Osteoblast (primary cell): ENCODE measurements at regions not wholly inside any gene's neighbourhood (a gene's known extent, or its start where the extent isn't known, plus 50 kb on each side); places are given as distances from the start of the nearest gene placed in this dataset.

Source experiments
- DNase-seq: peaks from one replicate; pipeline ENCODE4 v3.0.0; 2011; ENCODE audit warnings: low spot score, mixed read lengths; ENCODE audit not compliant: insufficient read length; ENCODE audit errors: missing footprints
- H2AFZ ChIP-seq: 2 replicates; pipeline ENCODE4 v1.6.0; 2011; ENCODE audit warnings: mild to moderate bottlenecking, low read length
- H3K27ac ChIP-seq: 2 replicates; pipeline ENCODE4 v1.5.1; 2011; ENCODE audit warnings: mild to moderate bottlenecking, low read depth, low read length, moderate library complexity
- H3K27me3 ChIP-seq: 2 replicates; pipeline ENCODE4 v1.6.0; 2012; ENCODE audit warnings: mild to moderate bottlenecking, control low read depth, inconsistent platforms, low read length, moderate library complexity; ENCODE audit not compliant: insufficient read depth
- H3K36me3 ChIP-seq: 2 replicates; pipeline ENCODE4 v1.5.1; 2011; ENCODE audit warnings: mild to moderate bottlenecking, low read length, control low read depth, moderate library complexity; ENCODE audit not compliant: insufficient read depth
- H3K4me1 ChIP-seq: 2 replicates; pipeline ENCODE4 v1.5.1; 2011; ENCODE audit warnings: mild to moderate bottlenecking, low read length, control low read depth, moderate library complexity; ENCODE audit not compliant: insufficient read depth
- H3K4me2 ChIP-seq: 2 replicates; pipeline ENCODE4 v1.6.0; 2011; ENCODE audit warnings: mild to moderate bottlenecking, low read length; ENCODE audit not compliant: insufficient read depth
- H3K4me3 ChIP-seq: fragments of 200-600 bp; sonication (generic); 3 replicates; pipeline ENCODE4 v1.5.1; 2012; ENCODE audit warnings: mild to moderate bottlenecking, low read length, inconsistent platforms; ENCODE audit not compliant: insufficient read depth
- H3K79me2 ChIP-seq: 2 replicates; pipeline ENCODE4 v1.6.0; 2012; ENCODE audit warnings: mild to moderate bottlenecking, low read length, control low read depth, inconsistent platforms; ENCODE audit not compliant: insufficient read depth
- H3K9me3 ChIP-seq: 2 replicates; pipeline ENCODE4 v1.5.1; 2011; ENCODE audit warnings: low read depth, low read length, control low read depth
- H4K20me1 ChIP-seq: 2 replicates; pipeline ENCODE4 v1.6.0; 2012; ENCODE audit warnings: mild to moderate bottlenecking, low read length, control low read depth; ENCODE audit not compliant: insufficient read depth
- CTCF ChIP-seq: IDR thresholded peaks from 2 replicates; pipeline ENCODE4 v1.5.1; 2011; ENCODE audit warnings: mild to moderate bottlenecking, low read depth, low read length, moderate library complexity; ENCODE audit errors: extremely low read depth

GRCh38 chr12:87469295-87469694 lies 559.9 kb downstream of the C12orf50 start:
- Histone ChIP-seq H3K4me3 (no peak overlapping the region), H3K27ac (no peak overlapping the region), H3K4me2 (no peak overlapping the region), H3K79me2 (no peaks in the 10 kb centered on the region), H3K4me1 (no peaks in the 10 kb centered on the region), H3K36me3 (no peaks in the 10 kb centered on the region), H2AFZ (no peak overlapping the region), H3K9me3 (no peaks in the 10 kb centered on the region), H3K27me3 (no peaks in the 10 kb centered on the region), H4K20me1 (no peaks in the 10 kb centered on the region)
- TF ChIP-seq CTCF = no peak
- DNase-seq = no peak

- Histone ChIP-seq H3K36me3 (no peaks in the 10 kb centered on the region), H4K20me1 (no peaks in the 10 kb centered on the region), H2AFZ (no peak overlapping the region), H3K27me3 (no peaks in the 10 kb centered on the region), H3K4me2 (no peak overlapping the region), H3K79me2 (no peaks in the 10 kb centered on the region), H3K9me3 (no peaks in the 10 kb centered on the region), H3K4me3 (no peak overlapping the region), H3K4me1 (no peaks in the 10 kb centered on the region), H3K27ac (no peak overlapping the region)
- no peak for TF ChIP-seq CTCF
- DNase-seq = no peak
These were observed 561.3 kb downstream of the C12orf50 start for GRCh38 chr12:87467936-87468335.

- H3K27ac ChIP-seq = no peak overlapping the region
- H2AFZ ChIP-seq = no peak overlapping the region
- no peaks in the 10 kb centered on the region for H3K27me3 ChIP-seq
- H3K79me2 ChIP-seq = no peaks in the 10 kb centered on the region
- H4K20me1 ChIP-seq = no peaks in the 10 kb centered on the region
- no peak overlapping the region for H3K4me2 ChIP-seq
- H3K4me1 ChIP-seq = no peaks in the 10 kb centered on the region
- DNase-seq = no peak
- no peaks in the 10 kb centered on the region for H3K36me3 ChIP-seq
- H3K9me3 ChIP-seq = no peaks in the 10 kb centered on the region
- H3K4me3 ChIP-seq = no peak overlapping the region
- TF ChIP-seq CTCF = no peak
These were observed 564.6 kb downstream of the C12orf50 start for GRCh38 chr12:87464565-87464964.

- Histone ChIP-seq H2AFZ (no peak overlapping the region), H3K36me3 (no peaks in the 10 kb centered on the region), H3K4me1 (peaks cover 10% of the 10 kb centered on the region), H3K27me3 (no peaks in the 10 kb centered on the region), H3K27ac (no peak overlapping the region), H3K4me2 (no peak overlapping the region), H3K9me3 (no peaks in the 10 kb centered on the region), H3K4me3 (no peak overlapping the region), H4K20me1 (no peaks in the 10 kb centered on the region), H3K79me2 (no peaks in the 10 kb centered on the region)
- no peak for DNase-seq
- TF ChIP-seq CTCF = no peak
These were observed 585.2 kb downstream of the C12orf50 start for GRCh38 chr12:87444039-87444438.
